ENCODE measurements at regions not wholly inside any gene's neighbourhood (a gene's known extent, or its start where the extent isn't known, plus 50 kb on each side); places are given as distances from the start of the nearest gene placed in this dataset.

- no peaks in the 10 kb centered on the region for H3K4me1 ChIP-seq (ENCODE audit: control insufficient read depth, insufficient read depth, low read length)
- no peak overlapping the region for H3K9ac ChIP-seq (ENCODE audit: low read length)
- H3K27me3 ChIP-seq (replicated peaks; ENCODE audit: control insufficient read depth, insufficient read depth, low read length): no peaks in the 10 kb centered on the region
- H3K4me3 ChIP-seq (ENCODE audit: low read length): no peak overlapping the region
- peaks cover 28% of the 10 kb centered on the region for H3K9me3 ChIP-seq (ENCODE audit: control insufficient read depth, low read length)
- DNase-seq (ENCODE audit: low read depth): no peak
- H3K36me3 ChIP-seq (ENCODE audit: control insufficient read depth, insufficient read depth, low read length, severe bottlenecking): no peaks in the 10 kb centered on the region
Measured at GRCh38 chr15:98483575-98484130, 164.7 kb upstream of the IGF1R start.

- Histone ChIP-seq H3K9me3 (ENCODE audit: control insufficient read depth, low read length) (peaks cover 28% of the 10 kb centered on the region), H3K4me3 (ENCODE audit: low read length) (no peak overlapping the region), H3K9ac (ENCODE audit: low read length) (no peak overlapping the region), H3K27me3 (replicated peaks; ENCODE audit: control insufficient read depth, insufficient read depth, low read length) (no peaks in the 10 kb centered on the region), H3K4me1 (ENCODE audit: control insufficient read depth, insufficient read depth, low read length) (no peaks in the 10 kb centered on the region), H3K36me3 (ENCODE audit: control insufficient read depth, insufficient read depth, low read length, severe bottlenecking) (no peaks in the 10 kb centered on the region)
- DNase-seq (ENCODE audit: low read depth): no peak
Measured at GRCh38 chr15:98484914-98485313, 163.4 kb upstream of the IGF1R start.

GRCh38 chr15:98485451-98485850 is 162.9 kb upstream of the IGF1R start:
- Histone ChIP-seq H3K36me3 (ENCODE audit: control insufficient read depth, insufficient read depth, low read length, severe bottlenecking) (no peaks in the 10 kb centered on the region), H3K9ac (ENCODE audit: low read length) (no peak overlapping the region), H3K4me3 (ENCODE audit: low read length) (no peak overlapping the region), H3K9me3 (ENCODE audit: control insufficient read depth, low read length) (peaks cover 28% of the 10 kb centered on the region), H3K4me1 (ENCODE audit: control insufficient read depth, insufficient read depth, low read length) (no peaks in the 10 kb centered on the region), H3K27me3 (replicated peaks; ENCODE audit: control insufficient read depth, insufficient read depth, low read length) (no peaks in the 10 kb centered on the region)
- peak; percentile 24 for DNase-seq (ENCODE audit: low read depth)

GRCh38 chr15:98493966-98494511 is 154.3 kb upstream of the IGF1R start:
- H3K4me1 ChIP-seq (ENCODE audit: control insufficient read depth, insufficient read depth, low read length): no peaks in the 10 kb centered on the region
- no peak for DNase-seq (ENCODE audit: low read depth)
- H3K4me3 ChIP-seq (ENCODE audit: low read length): no peak overlapping the region
- no peaks in the 10 kb centered on the region for H3K27me3 ChIP-seq (replicated peaks; ENCODE audit: control insufficient read depth, insufficient read depth, low read length)
- peaks cover 4% of the 10 kb centered on the region for H3K9me3 ChIP-seq (ENCODE audit: control insufficient read depth, low read length)
- no peak overlapping the region for H3K9ac ChIP-seq (ENCODE audit: low read length)
- H3K36me3 ChIP-seq (ENCODE audit: control insufficient read depth, insufficient read depth, low read length, severe bottlenecking): no peaks in the 10 kb centered on the region

GRCh38 chr15:98501192-98501591 is 147.1 kb upstream of the IGF1R start:
- H3K9me3 ChIP-seq (ENCODE audit: control insufficient read depth, low read length): peaks cover 11% of the 10 kb centered on the region
- H3K9ac ChIP-seq (ENCODE audit: low read length): no peak overlapping the region
- DNase-seq (ENCODE audit: low read depth): no peak
- peaks cover 28% of the 10 kb centered on the region for H3K4me1 ChIP-seq (ENCODE audit: control insufficient read depth, insufficient read depth, low read length)
- H3K36me3 ChIP-seq (ENCODE audit: control insufficient read depth, insufficient read depth, low read length, severe bottlenecking): no peaks in the 10 kb centered on the region
- no peak overlapping the region for H3K4me3 ChIP-seq (ENCODE audit: low read length)
- peaks cover 11% of the 10 kb centered on the region for H3K27me3 ChIP-seq (replicated peaks; ENCODE audit: control insufficient read depth, insufficient read depth, low read length)

GRCh38 chr15:98501632-98502031 is 146.7 kb upstream of the IGF1R start:
- Histone ChIP-seq H3K9ac (ENCODE audit: low read length) (no peak overlapping the region), H3K4me1 (ENCODE audit: control insufficient read depth, insufficient read depth, low read length) (peaks cover 33% of the 10 kb centered on the region), H3K27me3 (replicated peaks; ENCODE audit: control insufficient read depth, insufficient read depth, low read length) (peaks cover 11% of the 10 kb centered on the region), H3K9me3 (ENCODE audit: control insufficient read depth, low read length) (peaks cover 11% of the 10 kb centered on the region), H3K4me3 (ENCODE audit: low read length) (no peak overlapping the region), H3K36me3 (ENCODE audit: control insufficient read depth, insufficient read depth, low read length, severe bottlenecking) (no peaks in the 10 kb centered on the region)
- no peak for DNase-seq (ENCODE audit: low read depth)

GRCh38 chr15:98503970-98504369 is 144.4 kb upstream of the IGF1R start:
- H3K9ac ChIP-seq (ENCODE audit: low read length): peak overlapping the region; percentile 61
- H3K4me3 ChIP-seq (ENCODE audit: low read length): no peak overlapping the region
- peak; percentile 97 for DNase-seq (ENCODE audit: low read depth)
- no peaks in the 10 kb centered on the region for H3K36me3 ChIP-seq (ENCODE audit: control insufficient read depth, insufficient read depth, low read length, severe bottlenecking)
- H3K27me3 ChIP-seq (replicated peaks; ENCODE audit: control insufficient read depth, insufficient read depth, low read length): peaks cover 11% of the 10 kb centered on the region
- H3K9me3 ChIP-seq (ENCODE audit: control insufficient read depth, low read length): peaks cover 8% of the 10 kb centered on the region
- peaks cover 38% of the 10 kb centered on the region for H3K4me1 ChIP-seq (ENCODE audit: control insufficient read depth, insufficient read depth, low read length)

- peaks cover 11% of the 10 kb centered on the region for H3K27me3 ChIP-seq (replicated peaks; ENCODE audit: control insufficient read depth, insufficient read depth, low read length)
- no peaks in the 10 kb centered on the region for H3K36me3 ChIP-seq (ENCODE audit: control insufficient read depth, insufficient read depth, low read length, severe bottlenecking)
- H3K9me3 ChIP-seq (ENCODE audit: control insufficient read depth, low read length): no peaks in the 10 kb centered on the region
- peak overlapping the region; percentile 61 for H3K9ac ChIP-seq (ENCODE audit: low read length)
- DNase-seq (ENCODE audit: low read depth): no peak
- H3K4me1 ChIP-seq (ENCODE audit: control insufficient read depth, insufficient read depth, low read length): peaks cover 38% of the 10 kb centered on the region
- H3K4me3 ChIP-seq (ENCODE audit: low read length): no peak overlapping the region
Measured at GRCh38 chr15:98504998-98505397, 143.3 kb upstream of the IGF1R start.

- DNase-seq (ENCODE audit: low read depth): peak; percentile 91
- peaks cover 11% of the 10 kb centered on the region for H3K27me3 ChIP-seq (replicated peaks; ENCODE audit: control insufficient read depth, insufficient read depth, low read length)
- peaks cover 38% of the 10 kb centered on the region for H3K4me1 ChIP-seq (ENCODE audit: control insufficient read depth, insufficient read depth, low read length)
- H3K9ac ChIP-seq (ENCODE audit: low read length): no peak overlapping the region
- no peaks in the 10 kb centered on the region for H3K9me3 ChIP-seq (ENCODE audit: control insufficient read depth, low read length)
- no peak overlapping the region for H3K4me3 ChIP-seq (ENCODE audit: low read length)
- H3K36me3 ChIP-seq (ENCODE audit: control insufficient read depth, insufficient read depth, low read length, severe bottlenecking): no peaks in the 10 kb centered on the region
Measured at GRCh38 chr15:98505611-98506031, 142.7 kb upstream of the IGF1R start.

GRCh38 chr15:98506172-98506571 is 142.2 kb upstream of the IGF1R start:
- Histone ChIP-seq H3K27me3 (replicated peaks; ENCODE audit: control insufficient read depth, insufficient read depth, low read length) (peaks cover 7% of the 10 kb centered on the region), H3K36me3 (ENCODE audit: control insufficient read depth, insufficient read depth, low read length, severe bottlenecking) (no peaks in the 10 kb centered on the region), H3K4me1 (ENCODE audit: control insufficient read depth, insufficient read depth, low read length) (peaks cover 38% of the 10 kb centered on the region), H3K9ac (ENCODE audit: low read length) (no peak overlapping the region), H3K9me3 (ENCODE audit: control insufficient read depth, low read length) (no peaks in the 10 kb centered on the region), H3K4me3 (ENCODE audit: low read length) (no peak overlapping the region)
- DNase-seq (ENCODE audit: low read depth): no peak

- peaks cover 2% of the 10 kb centered on the region for H3K27me3 ChIP-seq (replicated peaks; ENCODE audit: control insufficient read depth, insufficient read depth, low read length)
- H3K4me3 ChIP-seq (ENCODE audit: low read length): no peak overlapping the region
- H3K9me3 ChIP-seq (ENCODE audit: control insufficient read depth, low read length): no peaks in the 10 kb centered on the region
- no peak for DNase-seq (ENCODE audit: low read depth)
- no peaks in the 10 kb centered on the region for H3K36me3 ChIP-seq (ENCODE audit: control insufficient read depth, insufficient read depth, low read length, severe bottlenecking)
- H3K9ac ChIP-seq (ENCODE audit: low read length): no peak overlapping the region
- peaks cover 38% of the 10 kb centered on the region for H3K4me1 ChIP-seq (ENCODE audit: control insufficient read depth, insufficient read depth, low read length)
Measured at GRCh38 chr15:98506711-98507110, 141.6 kb upstream of the IGF1R start.
